Skeletal muscle tissue (tissue), 3 donors: ENCODE measurements at regions not wholly inside any gene's neighbourhood (a gene's known extent, or its start where the extent isn't known, plus 50 kb on each side); places are given as distances from the start of the nearest gene placed in this dataset.

ENCODE experiments used
- H3K27ac ChIP-seq: one replicate; pipeline ENCODE4 v1.7.0; 2013; ENCODE audit warnings: mild to moderate bottlenecking, low read depth, low read length, inconsistent platforms
- H3K27me3 ChIP-seq, 3 donors: one replicate each; pipeline ENCODE4 v1.7.0; 2013; ENCODE audit warnings: low read length in 3 of 3; ENCODE audit not compliant: control insufficient read depth in 3 of 3, insufficient read depth in 3 of 3
- H3K36me3 ChIP-seq, 3 donors: one replicate each; pipeline ENCODE4 v1.7.0; 2013; ENCODE audit warnings: low read length in 3 of 3; ENCODE audit not compliant: control insufficient read depth in 3 of 3, insufficient read depth in 3 of 3
- H3K4me1 ChIP-seq, 3 donors: one replicate each; pipeline ENCODE4 v1.7.0; 2013; ENCODE audit warnings: low read length in 3 of 3, mild to moderate bottlenecking in 3 of 3; ENCODE audit not compliant: control insufficient read depth in 3 of 3, insufficient read depth in 3 of 3
- H3K4me3 ChIP-seq, 3 donors: one replicate each; pipeline ENCODE4 v1.7.0; 2013; ENCODE audit warnings: low read length in 3 of 3
- H3K9ac ChIP-seq, 3 donors: one replicate each; pipeline ENCODE4 v1.7.0; 2013; ENCODE audit warnings: low read length in 3 of 3, mild to moderate bottlenecking in 3 of 3, moderate library complexity in 2 of 3, low read depth in 1 of 3
- H3K9me3 ChIP-seq, 3 donors: one replicate each; pipeline ENCODE4 v1.7.0; 2013; ENCODE audit warnings: low read length in 3 of 3; ENCODE audit not compliant: control insufficient read depth in 3 of 3
- donor health status: Osteomylitis.

GRCh38 chr2:126839796-126840195, 58.9 kb upstream of the TEX51 start:
- Histone ChIP-seq H3K9me3 (no peaks in the 10 kb centered on the region), H3K4me3 (no peak overlapping the region), H3K27me3 (no peaks in the 10 kb centered on the region), H3K36me3 (no peaks in the 10 kb centered on the region), H3K4me1 (peaks cover 0 to 10% (median 5%) of the 10 kb centered on the region in 3 donors), H3K9ac (no peak overlapping the region), H3K27ac (no peak overlapping the region)

- no peaks in the 10 kb centered on the region for H3K36me3 ChIP-seq
- no peak overlapping the region for H3K27ac ChIP-seq
- H3K4me3 ChIP-seq, result no peak overlapping the region
- H3K9me3 ChIP-seq, result no peaks in the 10 kb centered on the region
- peaks cover 0 to 7% (median 4%) of the 10 kb centered on the region in 3 donors for H3K4me1 ChIP-seq
- H3K27me3 ChIP-seq, result no peaks in the 10 kb centered on the region
- H3K9ac ChIP-seq, result no peak overlapping the region
Observed at GRCh38 chr2:126843081-126843480, 55.6 kb upstream of the TEX51 start.

- peaks cover 0 to 6% (median 0%) of the 10 kb centered on the region in 3 donors for H3K27me3 ChIP-seq
- no peaks in the 10 kb centered on the region for H3K4me1 ChIP-seq
- no peak overlapping the region for H3K4me3 ChIP-seq
- H3K36me3 ChIP-seq, result no peaks in the 10 kb centered on the region
- no peaks in the 10 kb centered on the region for H3K9me3 ChIP-seq
- no peak overlapping the region for H3K27ac ChIP-seq
- no peak overlapping the region for H3K9ac ChIP-seq
Observed at GRCh38 chr2:126846241-126846640, 52.4 kb upstream of the TEX51 start.
